GM23248 (cell line): ENCODE measurements at regions not wholly inside any gene's neighbourhood (a gene's known extent, or its start where the extent isn't known, plus 50 kb on each side); places are given as distances from the start of the nearest gene placed in this dataset.

ENCODE experiments used
- DNase-seq: peaks from one replicate; pipeline ENCODE4 v3.0.0-alpha.2; 2015
- H2AFZ ChIP-seq: fragments of 200-600 bp; sonication (generic); 2 replicates; pipeline ENCODE4 v1.6.1; 2016; ENCODE audit warnings: antibody characterized with exemption
- H3F3A ChIP-seq: fragments of 200-600 bp; sonication (generic); 2 replicates; pipeline ENCODE4 v1.6.1; 2016; ENCODE audit warnings: mild to moderate bottlenecking, antibody characterized with exemption, mixed run types; ENCODE audit not compliant: insufficient read depth
- H3K27ac ChIP-seq: fragments of 200-600 bp; sonication (generic); 2 replicates; pipeline ENCODE4 v1.5.1; 2016; ENCODE audit warnings: mild to moderate bottlenecking
- H3K27me3 ChIP-seq: fragments of 200-600 bp; sonication (generic); replicated peaks from 2 replicates; pipeline ENCODE4 v1.6.1; 2016; ENCODE audit warnings: mild to moderate bottlenecking; ENCODE audit not compliant: insufficient read depth
- H3K36me3 ChIP-seq: fragments of 200-600 bp; sonication (generic); 2 replicates; pipeline ENCODE4 v1.6.1; 2016; ENCODE audit warnings: low read depth, mild to moderate bottlenecking
- H3K4me1 ChIP-seq: fragments of 200-600 bp; sonication (generic); 2 replicates; pipeline ENCODE4 v1.6.1; 2016; ENCODE audit warnings: mild to moderate bottlenecking; ENCODE audit not compliant: insufficient read depth
- H3K4me2 ChIP-seq: fragments of 200-600 bp; sonication (generic); one replicate; pipeline ENCODE4 v1.6.1; 2016; ENCODE audit warnings: mild to moderate bottlenecking; ENCODE audit not compliant: unreplicated experiment
- H3K4me3 ChIP-seq: fragments of 200-600 bp; sonication (generic); 2 replicates; pipeline ENCODE4 v1.5.1; 2016; ENCODE audit warnings: mild to moderate bottlenecking
- H3K79me2 ChIP-seq: fragments of 200-600 bp; sonication (generic); 2 replicates; pipeline ENCODE4 v1.6.1; 2016; ENCODE audit warnings: mild to moderate bottlenecking; ENCODE audit not compliant: insufficient read depth
- H3K9ac ChIP-seq: fragments of 200-600 bp; sonication (generic); 2 replicates; pipeline ENCODE4 v1.6.1; 2016; ENCODE audit warnings: mild to moderate bottlenecking
- H3K9me2 ChIP-seq: fragments of 200-600 bp; sonication (generic); 2 replicates; pipeline ENCODE4 v1.6.1; 2016; ENCODE audit warnings: mixed run types, mild to moderate bottlenecking, moderate library complexity; ENCODE audit not compliant: insufficient read depth
- H3K9me3 ChIP-seq: fragments of 200-600 bp; sonication (generic); one replicate; pipeline ENCODE4 v1.6.1; 2017; ENCODE audit warnings: low read depth
- H4K20me1 ChIP-seq: fragments of 200-600 bp; sonication (generic); 2 replicates; pipeline ENCODE4 v1.6.0; 2016; ENCODE audit not compliant: insufficient read depth
- EZH2 ChIP-seq: fragments of 200-600 bp; sonication (generic); IDR thresholded peaks from 2 replicates; pipeline ENCODE4 v1.6.1; 2018; ENCODE audit warnings: antibody characterized with exemption, mild to moderate bottlenecking; ENCODE audit not compliant: insufficient read depth, poor library complexity, severe bottlenecking
- EZH2phosphoT487 ChIP-seq: fragments of 200-600 bp; sonication (generic); IDR thresholded peaks from 2 replicates; pipeline ENCODE4 v1.6.1; 2018; ENCODE audit warnings: antibody characterized with exemption, moderate library complexity, mild to moderate bottlenecking, low read depth; ENCODE audit not compliant: insufficient read depth
- WGBS, 2 experiments: methylation state at CpG; one replicate each; pipeline ENCODE4 v1.1.6; 2015 to 2017; ENCODE audit warnings: low lambda C conversion rate in 2 of 2, low coverage in 1 of 2; ENCODE audit errors: missing lambda C conversion rate in 2 of 2; 5-methylcytosine and 5-hydroxymethylcytosine counted together
- in situ Hi-C: fragments of 300-500 bp; cut with MboI; formaldehyde crosslinking; loops from 2 replicates; pipeline ENCODE4 v1.15.0; 2020

DNA sequence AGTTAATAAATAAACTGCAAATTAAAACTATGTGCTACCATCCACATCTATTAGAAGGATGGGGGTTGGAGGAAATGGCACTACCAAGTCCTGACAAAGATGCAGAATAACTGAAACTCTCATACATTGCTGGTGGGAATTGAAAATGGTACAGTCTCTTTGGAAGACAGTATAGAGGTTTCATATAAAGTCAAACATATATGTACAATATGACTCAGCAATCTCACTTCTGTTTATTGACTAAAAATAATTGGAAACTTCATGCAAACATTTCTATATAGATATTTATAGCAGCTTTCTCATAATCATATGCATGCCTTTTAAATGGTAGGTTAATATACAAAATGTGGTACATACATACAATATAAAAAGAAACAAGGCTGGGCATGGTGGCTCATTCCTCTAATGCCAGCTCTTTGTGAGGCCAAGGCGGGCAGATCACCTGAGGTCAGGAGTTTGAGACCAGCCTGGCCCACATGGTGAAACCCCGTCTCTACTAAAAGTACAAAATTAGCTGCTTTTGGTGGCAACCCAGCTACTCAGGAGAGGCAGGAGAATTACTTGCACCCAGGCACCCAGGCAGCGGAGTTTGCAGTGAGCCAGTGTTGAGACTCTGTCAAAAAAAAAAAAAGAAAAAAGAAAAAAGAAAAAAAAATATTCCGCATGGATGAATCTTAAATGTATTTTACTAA, 225.0 kb upstream of the CXXC4 start:
- Histone ChIP-seq H3K79me2 (no peaks in the 10 kb centered on the region), H3K27ac (no peak overlapping the region), H3K36me3 (no peaks in the 10 kb centered on the region), H3K9me2 (no peaks in the 10 kb centered on the region), H3F3A (no peaks in the 10 kb centered on the region), H4K20me1 (no peaks in the 10 kb centered on the region), H2AFZ (no peak overlapping the region), H3K27me3 (no peaks in the 10 kb centered on the region), H3K4me2 (no peak overlapping the region), H3K9ac (no peak overlapping the region), H3K4me1 (no peaks in the 10 kb centered on the region), H3K9me3 (no peaks in the 10 kb centered on the region), H3K4me3 (no peak overlapping the region)
- in situ Hi-C loops: no loop called here
- 39 to 41% methylated on average over 4 of the region's 4 CpGs for WGBS, 2 experiments
- no peak for TF ChIP-seq EZH2
- no peak for TF ChIP-seq EZH2phosphoT487
- DNase-seq: no peak

DNA sequence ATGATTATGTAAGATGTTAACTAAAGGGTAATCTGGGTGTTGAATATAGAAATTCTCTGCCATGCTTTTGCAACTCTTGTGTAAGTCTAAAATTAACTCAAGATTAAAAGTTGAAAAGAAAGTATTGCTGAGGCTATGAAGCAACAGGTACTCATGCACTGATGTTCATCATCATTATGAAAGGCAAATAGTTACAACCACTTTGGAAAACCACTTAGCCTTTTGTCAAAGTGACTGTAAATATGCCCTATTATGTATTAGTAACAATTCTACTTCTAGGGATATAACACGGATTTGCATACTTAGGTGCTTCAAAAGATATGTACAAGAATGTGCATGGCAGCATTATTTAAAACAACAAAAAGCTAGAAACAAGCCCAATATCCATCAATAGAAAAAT, 227.8 kb upstream of the CXXC4 start:
- TF ChIP-seq EZH2phosphoT487 (no peak), EZH2 (no peak)
- whole genome bisulfite sequencing, 2 experiments: 0 to 10% methylated on average over 1 of the region's 1 CpG

DNA sequence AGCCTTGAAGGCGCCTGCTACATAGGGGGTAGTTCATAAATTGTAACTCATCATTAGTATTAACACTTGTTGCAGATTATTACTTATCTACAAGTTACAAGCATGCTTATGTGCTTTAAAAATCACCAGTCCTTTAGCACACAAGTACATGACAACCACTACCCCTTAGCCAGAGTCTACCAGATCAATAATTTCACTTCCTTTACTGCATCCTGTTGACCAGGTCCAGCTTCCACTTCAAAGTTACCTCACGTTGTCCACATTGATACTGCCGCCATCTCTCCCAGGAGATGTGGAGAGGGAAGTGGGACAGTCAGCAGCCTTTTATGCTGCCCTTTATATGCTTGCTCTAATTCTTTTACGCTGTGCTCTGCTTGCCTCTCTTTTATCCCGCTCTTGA, 231.3 kb upstream of the CXXC4 start:
- H3K9me3 ChIP-seq: no peaks in the 10 kb centered on the region
- no peak overlapping the region for H3K4me3 ChIP-seq
- no peak overlapping the region for H2AFZ ChIP-seq
- H3K27me3 ChIP-seq: no peaks in the 10 kb centered on the region
- no peaks in the 10 kb centered on the region for H3K79me2 ChIP-seq
- DNase-seq: no peak
- H3K9ac ChIP-seq: no peak overlapping the region
- no peaks in the 10 kb centered on the region for H3K36me3 ChIP-seq
- H3F3A ChIP-seq: no peaks in the 10 kb centered on the region
- no peaks in the 10 kb centered on the region for H4K20me1 ChIP-seq
- H3K9me2 ChIP-seq: no peaks in the 10 kb centered on the region
- H3K4me2 ChIP-seq: no peak overlapping the region
- in situ Hi-C loops: no loop called here
- WGBS, 2 experiments: 41 to 43% methylated on average over 5 of the region's 5 CpGs
- TF ChIP-seq EZH2 (no peak), EZH2phosphoT487 (no peak)
- no peak overlapping the region for H3K27ac ChIP-seq
- no peaks in the 10 kb centered on the region for H3K4me1 ChIP-seq

More for the DNA sequence above, 227.8 kb upstream of the CXXC4 start:
- no peak overlapping the region for H3K9ac ChIP-seq
- no peaks in the 10 kb centered on the region for H3F3A ChIP-seq
- H3K36me3 ChIP-seq: no peaks in the 10 kb centered on the region
- H3K27ac ChIP-seq: no peak overlapping the region
- no peak for DNase-seq
- no peaks in the 10 kb centered on the region for H3K27me3 ChIP-seq
- H3K9me2 ChIP-seq: no peaks in the 10 kb centered on the region
- no peak overlapping the region for H3K4me2 ChIP-seq
- in situ Hi-C loops: no loop called here
- no peak overlapping the region for H3K4me3 ChIP-seq
- H4K20me1 ChIP-seq: no peaks in the 10 kb centered on the region
- no peaks in the 10 kb centered on the region for H3K79me2 ChIP-seq
- H3K4me1 ChIP-seq: no peaks in the 10 kb centered on the region
- no peak overlapping the region for H2AFZ ChIP-seq
- H3K9me3 ChIP-seq: no peaks in the 10 kb centered on the region

DNA sequence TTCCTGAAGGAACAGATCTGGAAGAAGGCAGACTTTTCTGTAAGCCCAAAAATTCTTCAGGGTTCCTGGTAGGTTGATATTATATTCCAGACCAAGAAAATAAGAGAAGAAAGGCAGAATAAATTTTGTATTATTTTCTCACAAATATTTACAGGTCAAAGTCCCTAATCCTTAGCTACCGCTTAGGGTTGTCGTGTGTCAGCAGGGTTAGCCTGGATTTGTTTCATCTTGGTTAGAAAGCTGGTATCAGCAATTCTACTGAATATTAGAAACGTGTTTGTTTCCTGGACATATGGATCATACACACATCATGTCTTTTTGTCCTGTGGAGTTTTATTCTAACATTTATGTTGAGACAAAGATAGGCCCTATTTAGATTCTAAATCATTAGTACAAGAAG, 232.9 kb upstream of the CXXC4 start:
- H3F3A ChIP-seq: no peaks in the 10 kb centered on the region
- no peak overlapping the region for H3K4me2 ChIP-seq
- H3K9ac ChIP-seq: no peak overlapping the region
- no peaks in the 10 kb centered on the region for H3K9me2 ChIP-seq
- no peak overlapping the region for H3K27ac ChIP-seq
- TF ChIP-seq EZH2phosphoT487 (no peak), EZH2 (no peak)
- WGBS, 2 experiments: 25 to 26% methylated on average over 3 of the region's 3 CpGs
- H3K9me3 ChIP-seq: no peaks in the 10 kb centered on the region
- H3K27me3 ChIP-seq: no peaks in the 10 kb centered on the region
- no peaks in the 10 kb centered on the region for H3K36me3 ChIP-seq
- in situ Hi-C loops: no loop called here
- no peaks in the 10 kb centered on the region for H4K20me1 ChIP-seq
- H2AFZ ChIP-seq: no peak overlapping the region
- no peak for DNase-seq
- H3K4me3 ChIP-seq: no peak overlapping the region
- H3K79me2 ChIP-seq: no peaks in the 10 kb centered on the region
- H3K4me1 ChIP-seq: no peaks in the 10 kb centered on the region
